Endothelial cell of umbilical vein (primary cell): ENCODE measurements at regions not wholly inside any gene's neighbourhood (a gene's known extent, or its start where the extent isn't known, plus 50 kb on each side); places are given as distances from the start of the nearest gene placed in this dataset.

Source experiments
- BruUV-seq: library from RNA; stranded (reverse); fragments of 400-500 nt; replicated peaks from 2 replicates; lab custom pipeline; 2021; lab: Mats Ljungman, UMichigan
- CTCF ChIA-PET: fragments of 300-600, 350-600 bp; sonication (Branson Sonifier 250); formaldehyde crosslinking; loops from one replicate; lab custom pipeline; 2021; ENCODE audit warnings: antibody characterized with exemption, inconsistent platforms; lab: Charles Lee
- POLR2A ChIA-PET: fragments of 300-600, 350-600 bp; sonication (Branson Sonifier 250); formaldehyde crosslinking; loops from one replicate; lab custom pipeline; 2021; ENCODE audit warnings: antibody characterized with exemption, inconsistent platforms; lab: Charles Lee
- DNase-seq: peaks from one replicate; pipeline ENCODE4 v3.0.0-alpha.2; 2011; ENCODE audit warnings: low read depth, low spot score
- FAIRE-seq: peaks from 2 replicates; lab custom pipeline; 2011; peaks lifted over from hg19 to GRCh38; lab: Jason Lieb, UNC
- H2AFZ ChIP-seq: 2 replicates; pipeline ENCODE4 v1.6.0; 2012; ENCODE audit warnings: low read depth, low read length, control low read depth, inconsistent platforms
- H3K27ac ChIP-seq: 2 replicates; pipeline ENCODE4 v1.5.1; 2011; ENCODE audit warnings: low read depth, mild to moderate bottlenecking, control low read depth, low read length, moderate library complexity; ENCODE audit not compliant: insufficient read depth
- H3K27me3 ChIP-seq, 2 experiments: 2 replicates each; pipeline versions ENCODE4 v1.6.0 to v1.6.1; 2011; ENCODE audit warnings: low read length in 2 of 2, mixed read lengths in 1 of 2; ENCODE audit not compliant: control insufficient read depth in 2 of 2, insufficient read depth in 2 of 2
- H3K36me3 ChIP-seq, 2 experiments: 2 replicates in 1 of 2; 3 replicates in 1 of 2; pipeline ENCODE4 v1.5.1; 2011; ENCODE audit warnings: low read length in 2 of 2, mild to moderate bottlenecking in 1 of 2, moderate library complexity in 1 of 2; ENCODE audit not compliant: control insufficient read depth in 2 of 2, insufficient read depth in 2 of 2; ENCODE audit errors: extremely low read depth in 1 of 2
- H3K4me1 ChIP-seq: 3 replicates; pipeline ENCODE4 v1.5.1; 2011; ENCODE audit warnings: mild to moderate bottlenecking, low read length; ENCODE audit not compliant: control insufficient read depth, insufficient read depth; ENCODE audit errors: extremely low read depth
- H3K4me2 ChIP-seq: 2 replicates; pipeline ENCODE4 v1.6.1; 2011; ENCODE audit warnings: low read length, control low read depth, mixed read lengths; ENCODE audit not compliant: insufficient read depth
- H3K4me3 ChIP-seq, 3 experiments: fragments of 200-600 bp in 1 of 3; sonication (generic), shearing (Covaris generic) in 1 of 3; replicated peaks in 1 of 3; 2 replicates each; pipeline ENCODE4 v1.5.1; 2011 to 2016; ENCODE audit warnings: control low read depth in 3 of 3, low read length in 3 of 3, mild to moderate bottlenecking in 2 of 3, inconsistent platforms in 1 of 3, low read depth in 1 of 3, moderate library complexity in 1 of 3; ENCODE audit not compliant: insufficient read depth in 1 of 3
- H3K79me2 ChIP-seq: 2 replicates; pipeline ENCODE4 v1.6.0; 2012; ENCODE audit warnings: low read length, inconsistent platforms; ENCODE audit not compliant: control insufficient read depth, insufficient read depth
- H3K9ac ChIP-seq: replicated peaks from 2 replicates; pipeline ENCODE3; 2011; ENCODE audit warnings: low read length, control low read depth; ENCODE audit not compliant: insufficient read depth; ENCODE audit errors: extremely low read depth
- H3K9me1 ChIP-seq: replicated peaks from 3 replicates; pipeline ENCODE4 v1.6.0; 2011; ENCODE audit warnings: mild to moderate bottlenecking, low read length; ENCODE audit not compliant: control insufficient read depth, insufficient read depth; ENCODE audit errors: extremely low read depth
- H3K9me3 ChIP-seq: replicated peaks from 2 replicates; pipeline ENCODE4 v1.5.1; 2012; ENCODE audit warnings: low read length, inconsistent platforms; ENCODE audit not compliant: control insufficient read depth, insufficient read depth
- H4K20me1 ChIP-seq: replicated peaks from 2 replicates; pipeline ENCODE3; 2011; ENCODE audit warnings: mild to moderate bottlenecking, low read length; ENCODE audit not compliant: control insufficient read depth, insufficient read depth; ENCODE audit errors: extremely low read depth
- EZH2 ChIP-seq: IDR thresholded peaks from 2 replicates; pipeline ENCODE4 v1.6.1; 2012; ENCODE audit warnings: borderline replicate concordance, low read depth, mild to moderate bottlenecking, moderate library complexity, low read length, inconsistent platforms; ENCODE audit not compliant: severe bottlenecking
- FOS ChIP-seq: IDR thresholded peaks from 2 replicates; pipeline ENCODE4 v1.6.1; 2011; ENCODE audit warnings: mild to moderate bottlenecking, low read length, moderate library complexity, borderline replicate concordance; ENCODE audit not compliant: insufficient read depth
- GATA2 ChIP-seq: IDR thresholded peaks from 2 replicates; pipeline ENCODE4 v1.7.0; 2011; ENCODE audit warnings: low read depth, mild to moderate bottlenecking, moderate library complexity, mixed read lengths, low read length; ENCODE audit not compliant: insufficient read length, insufficient read depth
- JUN ChIP-seq: IDR thresholded peaks from 2 replicates; pipeline ENCODE4 v1.6.1; 2011; ENCODE audit warnings: borderline replicate concordance, low read depth; ENCODE audit not compliant: insufficient read length, insufficient read depth
- POLR2AphosphoS5 ChIP-seq: IDR thresholded peaks from 2 replicates; pipeline ENCODE4 v1.6.1; 2012; ENCODE audit warnings: low read depth, mild to moderate bottlenecking, control low read depth, low read length, moderate library complexity; ENCODE audit not compliant: insufficient read depth
- dilution Hi-C: fragments of 300-500 bp; cut with MboI; formaldehyde crosslinking; loops from one replicate; pipeline ENCODE4 v1.15.0; 2019; ENCODE audit warnings: low sequenced_read_pairs; ENCODE audit not compliant: extremely low pct_ligation_motif_present
- intact Hi-C: fragments of 100-400 bp; cut with micrococcal nuclease; formaldehyde crosslinking; loops from one replicate; pipeline ENCODE4 v1.10.0; 2022
- TF ChIP-seq, protein P1 (sequence below): IDR thresholded peaks from 2 replicates; pipeline ENCODE4 v1.6.1; 2011; ENCODE audit not compliant: insufficient read depth, insufficient read length
- TF ChIP-seq, protein P2 (sequence below), 2 donors: IDR thresholded peaks; 1 replicate in 1 of 2; 2 replicates in 1 of 2; pipeline ENCODE4 v1.5.1; 2011; ENCODE audit warnings: low read length in 2 of 2, mild to moderate bottlenecking in 2 of 2, moderate library complexity in 2 of 2, control low read depth in 1 of 2, inconsistent platforms in 1 of 2, low read depth in 1 of 2; ENCODE audit not compliant: insufficient read depth in 1 of 2; ENCODE audit errors: extremely low read depth in 1 of 2

DNA sequence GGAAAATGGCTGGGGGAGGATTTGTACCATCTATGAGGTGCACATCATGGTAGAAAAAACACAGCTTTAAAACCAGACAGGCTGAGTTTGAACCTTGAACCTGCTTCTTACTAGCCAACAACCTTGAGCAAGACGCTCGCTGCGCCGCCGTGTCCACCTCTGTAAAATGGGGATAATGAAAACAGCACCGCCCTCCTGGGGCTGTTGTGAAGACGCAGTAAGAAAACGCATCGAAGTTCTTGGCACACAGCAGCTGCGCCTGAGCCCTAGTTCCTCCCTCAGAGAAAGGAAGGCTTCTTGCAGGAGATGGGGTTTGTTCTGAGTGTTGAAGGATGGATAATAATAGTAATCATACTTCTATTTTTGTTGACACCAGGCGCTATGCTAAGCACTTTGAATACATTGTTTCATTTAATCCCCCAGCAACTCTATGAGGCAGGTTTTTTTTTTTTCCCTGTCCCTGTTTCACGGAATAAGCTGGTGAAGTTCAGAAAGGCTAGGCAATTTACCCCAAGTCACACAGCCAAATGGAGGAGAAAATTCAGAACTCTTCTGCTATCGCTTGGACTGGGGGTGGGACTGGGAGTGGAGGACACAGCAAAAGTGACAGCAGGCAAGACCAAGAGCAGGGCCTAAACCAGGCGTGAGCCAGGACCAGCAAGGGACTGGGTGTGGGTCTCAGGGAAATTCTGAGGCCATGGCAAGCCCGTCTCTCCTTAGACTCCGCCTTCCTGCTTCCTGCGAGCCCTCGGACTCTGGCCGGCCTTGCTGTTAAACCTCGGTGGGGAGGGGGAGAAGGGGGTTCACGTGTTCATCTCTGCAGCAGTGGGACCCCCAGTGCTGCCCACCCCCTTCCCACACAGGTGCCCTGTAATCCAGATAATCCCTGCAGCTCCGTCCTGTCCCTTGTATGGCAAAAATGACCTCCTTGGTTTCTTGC, 97.5 kb downstream of the LRRC74A start:
- POLR2A ChIA-PET: interaction anchor here (0.6 kb wide), 1 partner anchor 11 kb away, joined by 8 read pairs; no protein-coding TSS in a partner anchor
- Histone ChIP-seq H3K4me2 (no peak overlapping the region), H3K4me1 (peaks cover 16% of the 10 kb centered on the region), H3K27me3 (no peaks in the 10 kb centered on the region), H3K4me3 (no peak overlapping the region), H3K9me3 (no peaks in the 10 kb centered on the region), H3K27ac (no peak overlapping the region), H3K79me2 (no peaks in the 10 kb centered on the region), H3K9ac (no peak overlapping the region), H2AFZ (peak overlapping the region; percentile 24), H4K20me1 (no peaks in the 10 kb centered on the region), H3K36me3 (no peaks in the 10 kb centered on the region), H3K9me1 (no peaks in the 10 kb centered on the region)
- BruUV-seq: no TSS peak
- CTCF ChIA-PET: interaction anchor here (0.9 to 1.5 kb wide), 3 partner anchors 11 to 48 kb away, joined by 3 to 5 read pairs (median 3); no protein-coding TSS in a partner anchor
- DNase-seq (no peak), FAIRE-seq (no peak)
- TF ChIP-seq FOS (no peak), JUN (no peak)
- dilution Hi-C loops: no loop called here
- intact Hi-C loops: no loop called here

DNA sequence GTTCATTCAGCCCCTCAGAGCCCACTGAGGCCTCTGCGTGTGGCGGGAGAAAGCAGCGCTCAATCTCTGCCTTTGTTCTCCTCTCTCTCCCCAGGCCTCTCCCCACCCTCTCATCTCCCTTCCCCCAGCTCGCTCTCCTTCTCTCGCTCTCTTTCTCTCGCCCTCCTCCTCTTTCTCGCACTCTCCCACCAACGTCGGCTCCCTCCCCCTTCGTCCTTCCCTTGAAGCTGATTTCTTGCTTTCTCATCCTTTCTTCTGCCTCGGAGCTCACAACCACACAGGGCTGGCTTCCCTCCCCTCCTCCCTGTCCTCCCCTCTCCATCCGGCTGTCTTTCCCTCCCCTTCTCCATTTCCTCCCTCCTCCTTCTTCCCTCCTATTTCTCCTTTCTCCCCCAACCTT, 96.4 kb downstream of the LRRC74A start:
- H3K36me3 ChIP-seq: no peaks in the 10 kb centered on the region
- no peaks in the 10 kb centered on the region for H3K27me3 ChIP-seq
- ChIA-PET CTCF (no interaction called here), POLR2A (no interaction called here)
- intact Hi-C loops (no loop called here), dilution Hi-C loops (no loop called here)
- no peaks in the 10 kb centered on the region for H4K20me1 ChIP-seq
- H2AFZ ChIP-seq: no peak overlapping the region
- peaks cover 27% of the 10 kb centered on the region for H3K4me1 ChIP-seq
- TF ChIP-seq GATA2 (no peak), POLR2AphosphoS5 (no peak), JUN (no peak), EZH2 (no peak), FOS (no peak)
- TF ChIP-seq, protein P1, sequence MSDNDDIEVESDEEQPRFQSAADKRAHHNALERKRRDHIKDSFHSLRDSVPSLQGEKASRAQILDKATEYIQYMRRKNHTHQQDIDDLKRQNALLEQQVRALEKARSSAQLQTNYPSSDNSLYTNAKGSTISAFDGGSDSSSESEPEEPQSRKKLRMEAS: no peak
- TF ChIP-seq, protein P2, sequence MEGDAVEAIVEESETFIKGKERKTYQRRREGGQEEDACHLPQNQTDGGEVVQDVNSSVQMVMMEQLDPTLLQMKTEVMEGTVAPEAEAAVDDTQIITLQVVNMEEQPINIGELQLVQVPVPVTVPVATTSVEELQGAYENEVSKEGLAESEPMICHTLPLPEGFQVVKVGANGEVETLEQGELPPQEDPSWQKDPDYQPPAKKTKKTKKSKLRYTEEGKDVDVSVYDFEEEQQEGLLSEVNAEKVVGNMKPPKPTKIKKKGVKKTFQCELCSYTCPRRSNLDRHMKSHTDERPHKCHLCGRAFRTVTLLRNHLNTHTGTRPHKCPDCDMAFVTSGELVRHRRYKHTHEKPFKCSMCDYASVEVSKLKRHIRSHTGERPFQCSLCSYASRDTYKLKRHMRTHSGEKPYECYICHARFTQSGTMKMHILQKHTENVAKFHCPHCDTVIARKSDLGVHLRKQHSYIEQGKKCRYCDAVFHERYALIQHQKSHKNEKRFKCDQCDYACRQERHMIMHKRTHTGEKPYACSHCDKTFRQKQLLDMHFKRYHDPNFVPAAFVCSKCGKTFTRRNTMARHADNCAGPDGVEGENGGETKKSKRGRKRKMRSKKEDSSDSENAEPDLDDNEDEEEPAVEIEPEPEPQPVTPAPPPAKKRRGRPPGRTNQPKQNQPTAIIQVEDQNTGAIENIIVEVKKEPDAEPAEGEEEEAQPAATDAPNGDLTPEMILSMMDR (IDR thresholded peaks at IDR 0.05; ENCODE audit: extremely low read depth in 1 of 2, insufficient read depth in 1 of 2, low read depth in 1 of 2, low read length in 2 of 2): no peak
- BruUV-seq: no TSS peak
- no peaks in the 10 kb centered on the region for H3K9me3 ChIP-seq
- no peaks in the 10 kb centered on the region for H3K79me2 ChIP-seq
- H3K27ac ChIP-seq: no peak overlapping the region
- no peak overlapping the region for H3K4me2 ChIP-seq
- FAIRE-seq (no peak), DNase-seq (no peak)
- no peak overlapping the region for H3K9ac ChIP-seq
- H3K4me3 ChIP-seq: no peak overlapping the region
- H3K9me1 ChIP-seq: no peaks in the 10 kb centered on the region
